Ishikawa (cell line): ENCODE measurements at regions not wholly inside any gene's neighbourhood (a gene's known extent, or its start where the extent isn't known, plus 50 kb on each side); places are given as distances from the start of the nearest gene placed in this dataset.

Experiments
- CEBPB ChIP-seq: IDR thresholded peaks from 2 replicates; pipeline ENCODE4 v1.6.1; 2012
- CREB1 ChIP-seq: IDR thresholded peaks from 2 replicates; pipeline ENCODE4 v1.6.1; 2012; ENCODE audit warnings: low read depth
- EGR1 ChIP-seq: IDR thresholded peaks from 2 replicates; pipeline ENCODE4 v1.6.1; 2012
- EP300 ChIP-seq: IDR thresholded peaks from 2 replicates; pipeline ENCODE4 v1.6.1; 2012; ENCODE audit warnings: borderline replicate concordance
- FOXM1 ChIP-seq: IDR thresholded peaks from 2 replicates; pipeline ENCODE4 v1.6.1; 2012; ENCODE audit warnings: low read depth, borderline replicate concordance
- NFIC ChIP-seq: IDR thresholded peaks from 2 replicates; pipeline ENCODE4 v1.6.1; 2012
- RAD21 ChIP-seq: IDR thresholded peaks from 2 replicates; pipeline ENCODE4 v1.6.1; 2012; ENCODE audit warnings: low read depth
- TAF1 ChIP-seq: IDR thresholded peaks from 2 replicates; pipeline ENCODE4 v1.6.1; 2012; ENCODE audit warnings: low read depth, mild to moderate bottlenecking
- TCF12 ChIP-seq: IDR thresholded peaks from 2 replicates; pipeline ENCODE4 v1.6.1; 2012; ENCODE audit warnings: low read depth
- TEAD4 ChIP-seq: IDR thresholded peaks from 2 replicates; pipeline ENCODE4 v1.6.1; 2012
- YY1 ChIP-seq: IDR thresholded peaks from 2 replicates; pipeline ENCODE4 v1.6.1; 2012; ENCODE audit warnings: low read depth
- ZBTB7A ChIP-seq: IDR thresholded peaks from 2 replicates; pipeline ENCODE4 v1.6.1; 2012; ENCODE audit warnings: low read depth
- TF ChIP-seq, protein P1 (sequence below): IDR thresholded peaks from 2 replicates; pipeline ENCODE4 v1.6.1; 2012
- TF ChIP-seq, protein P2 (sequence below): IDR thresholded peaks from 2 replicates; pipeline ENCODE4 v1.6.1; 2012
- TF ChIP-seq, protein P3 (sequence below): IDR thresholded peaks from 2 replicates; pipeline ENCODE4 v1.6.1; 2012; ENCODE audit warnings: low read depth, mild to moderate bottlenecking

DNA sequence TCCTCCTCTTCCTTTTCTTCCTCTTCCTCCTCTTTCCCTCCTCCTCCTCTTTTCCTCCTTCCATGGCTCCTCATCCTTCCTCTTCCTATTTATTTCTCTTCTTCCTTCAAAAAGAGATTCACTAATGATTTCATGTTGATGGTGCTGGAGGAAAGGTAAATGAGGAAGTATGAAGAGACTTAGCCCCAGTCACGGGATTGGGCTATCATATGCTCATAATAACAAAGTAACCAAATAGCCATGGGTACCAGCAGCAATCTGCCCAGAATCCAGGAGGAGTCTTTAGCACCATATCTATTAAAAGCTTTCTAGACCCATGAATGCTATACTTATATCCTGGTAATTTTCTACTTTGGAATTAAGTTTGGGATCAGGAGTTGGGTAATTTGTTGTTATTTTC is 910.9 kb upstream of the MAP3K7 start:
- TF ChIP-seq CREB1 = no peak
- TF ChIP-seq NFIC = no peak
- TF ChIP-seq, protein P1, sequence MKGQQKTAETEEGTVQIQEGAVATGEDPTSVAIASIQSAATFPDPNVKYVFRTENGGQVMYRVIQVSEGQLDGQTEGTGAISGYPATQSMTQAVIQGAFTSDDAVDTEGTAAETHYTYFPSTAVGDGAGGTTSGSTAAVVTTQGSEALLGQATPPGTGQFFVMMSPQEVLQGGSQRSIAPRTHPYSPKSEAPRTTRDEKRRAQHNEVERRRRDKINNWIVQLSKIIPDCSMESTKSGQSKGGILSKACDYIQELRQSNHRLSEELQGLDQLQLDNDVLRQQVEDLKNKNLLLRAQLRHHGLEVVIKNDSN = no peak
- TF ChIP-seq FOXM1 = no peak
- no peak for TF ChIP-seq TCF12
- TF ChIP-seq ZBTB7A = no peak
- no peak for TF ChIP-seq YY1
- TF ChIP-seq, protein P2, sequence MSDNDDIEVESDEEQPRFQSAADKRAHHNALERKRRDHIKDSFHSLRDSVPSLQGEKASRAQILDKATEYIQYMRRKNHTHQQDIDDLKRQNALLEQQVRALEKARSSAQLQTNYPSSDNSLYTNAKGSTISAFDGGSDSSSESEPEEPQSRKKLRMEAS = no peak
- TF ChIP-seq TEAD4 = no peak
- TF ChIP-seq EP300 = no peak
- no peak for TF ChIP-seq CEBPB
- TF ChIP-seq, protein P3, sequence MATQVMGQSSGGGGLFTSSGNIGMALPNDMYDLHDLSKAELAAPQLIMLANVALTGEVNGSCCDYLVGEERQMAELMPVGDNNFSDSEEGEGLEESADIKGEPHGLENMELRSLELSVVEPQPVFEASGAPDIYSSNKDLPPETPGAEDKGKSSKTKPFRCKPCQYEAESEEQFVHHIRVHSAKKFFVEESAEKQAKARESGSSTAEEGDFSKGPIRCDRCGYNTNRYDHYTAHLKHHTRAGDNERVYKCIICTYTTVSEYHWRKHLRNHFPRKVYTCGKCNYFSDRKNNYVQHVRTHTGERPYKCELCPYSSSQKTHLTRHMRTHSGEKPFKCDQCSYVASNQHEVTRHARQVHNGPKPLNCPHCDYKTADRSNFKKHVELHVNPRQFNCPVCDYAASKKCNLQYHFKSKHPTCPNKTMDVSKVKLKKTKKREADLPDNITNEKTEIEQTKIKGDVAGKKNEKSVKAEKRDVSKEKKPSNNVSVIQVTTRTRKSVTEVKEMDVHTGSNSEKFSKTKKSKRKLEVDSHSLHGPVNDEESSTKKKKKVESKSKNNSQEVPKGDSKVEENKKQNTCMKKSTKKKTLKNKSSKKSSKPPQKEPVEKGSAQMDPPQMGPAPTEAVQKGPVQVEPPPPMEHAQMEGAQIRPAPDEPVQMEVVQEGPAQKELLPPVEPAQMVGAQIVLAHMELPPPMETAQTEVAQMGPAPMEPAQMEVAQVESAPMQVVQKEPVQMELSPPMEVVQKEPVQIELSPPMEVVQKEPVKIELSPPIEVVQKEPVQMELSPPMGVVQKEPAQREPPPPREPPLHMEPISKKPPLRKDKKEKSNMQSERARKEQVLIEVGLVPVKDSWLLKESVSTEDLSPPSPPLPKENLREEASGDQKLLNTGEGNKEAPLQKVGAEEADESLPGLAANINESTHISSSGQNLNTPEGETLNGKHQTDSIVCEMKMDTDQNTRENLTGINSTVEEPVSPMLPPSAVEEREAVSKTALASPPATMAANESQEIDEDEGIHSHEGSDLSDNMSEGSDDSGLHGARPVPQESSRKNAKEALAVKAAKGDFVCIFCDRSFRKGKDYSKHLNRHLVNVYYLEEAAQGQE = no peak
- no peak for TF ChIP-seq TAF1
- no peak for TF ChIP-seq EGR1
- no peak for TF ChIP-seq RAD21

DNA sequence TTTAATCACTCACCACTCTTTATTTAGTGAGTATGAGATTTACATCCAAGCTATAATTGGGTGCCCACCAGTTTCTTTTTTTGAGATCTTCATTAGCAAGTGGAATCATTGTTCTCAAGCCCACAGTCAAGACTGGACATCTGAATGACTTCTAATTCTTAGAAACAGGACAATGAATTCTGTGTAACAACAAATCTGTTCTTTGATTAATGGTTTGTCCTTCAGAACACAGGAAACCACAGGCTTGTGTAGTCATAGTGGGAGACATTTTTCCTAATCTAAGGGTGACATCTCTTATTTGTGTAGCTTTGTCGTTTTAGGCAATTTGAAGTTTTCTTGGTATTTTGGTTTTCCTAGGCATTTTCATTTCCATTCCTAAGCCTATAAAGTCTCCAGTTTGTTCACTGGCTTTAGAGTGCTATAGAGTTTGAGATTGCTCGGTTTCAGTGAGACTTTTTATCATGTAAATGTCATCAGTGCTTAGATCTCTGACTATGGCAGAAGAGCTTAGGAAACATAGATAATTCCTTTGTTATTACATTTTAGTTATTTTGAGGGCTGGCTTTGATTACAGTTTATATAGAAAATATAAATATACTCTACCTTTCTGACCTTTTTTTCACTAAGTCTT is 903.9 kb upstream of the MAP3K7 start:
- TF ChIP-seq TEAD4 (no peak), RAD21 (no peak), ZBTB7A (no peak), EGR1 (no peak), EP300 (no peak), CREB1 (no peak), FOXM1 (no peak), CEBPB (no peak)
- TF ChIP-seq, protein P3 = no peak
- TF ChIP-seq, protein P1 = no peak
- TF ChIP-seq, protein P2 = no peak

DNA sequence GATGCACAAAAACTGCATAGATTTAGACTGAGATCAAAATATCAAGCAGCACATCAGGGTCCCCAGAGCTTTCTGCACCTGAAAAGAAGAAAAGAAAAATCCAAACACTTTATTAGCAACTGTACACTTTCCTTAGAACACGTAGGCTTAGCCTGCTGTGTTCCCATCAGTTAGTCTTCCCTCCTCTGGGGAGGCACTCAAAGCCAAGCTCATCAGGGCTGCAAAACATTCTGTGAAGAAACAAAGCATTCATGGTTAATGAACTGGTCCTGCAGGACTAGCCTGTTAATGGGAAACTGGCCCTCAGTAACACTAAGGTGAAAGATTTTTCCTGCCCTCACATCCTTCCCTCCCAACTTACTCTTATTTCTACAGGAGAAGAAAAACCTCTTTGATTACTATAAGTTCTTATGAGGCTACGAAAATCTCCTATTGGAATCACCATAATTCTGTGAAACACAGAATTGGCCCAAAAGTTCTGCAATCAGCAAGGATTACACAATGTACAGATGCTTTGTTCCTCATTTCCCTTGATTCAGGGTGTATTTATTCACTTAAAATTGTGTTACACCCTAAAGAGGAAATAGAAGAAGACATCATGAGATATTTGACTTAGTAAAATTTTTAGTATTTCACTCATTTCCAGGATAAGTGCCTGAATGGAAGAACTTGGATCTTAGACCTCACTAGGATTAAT is 901.0 kb upstream of the MAP3K7 start:
- no peak for TF ChIP-seq CEBPB
- TF ChIP-seq, protein P2 = no peak
- TF ChIP-seq EP300 = no peak
- TF ChIP-seq CREB1 = no peak
- no peak for TF ChIP-seq EGR1
- TF ChIP-seq NFIC = no peak
- TF ChIP-seq TAF1 = no peak
- no peak for TF ChIP-seq YY1
- no peak for TF ChIP-seq FOXM1
- TF ChIP-seq TCF12 = no peak
- TF ChIP-seq, protein P1 = no peak
- TF ChIP-seq RAD21 = no peak
- no peak for TF ChIP-seq TEAD4
- TF ChIP-seq, protein P3 = no peak
- no peak for TF ChIP-seq ZBTB7A
